ENCODE measurements at regions not wholly inside any gene's neighbourhood (a gene's known extent, or its start where the extent isn't known, plus 50 kb on each side); places are given as distances from the start of the nearest gene placed in this dataset.
A peak's percentile ranks its signal among the peaks of the same experiment; 100 is the strongest.
"Not testable (repeated sequence)": the region's sequence is repeated elsewhere in the genome, so short reads cannot be mapped to it uniquely, and the experiment has no call there.

DNA sequence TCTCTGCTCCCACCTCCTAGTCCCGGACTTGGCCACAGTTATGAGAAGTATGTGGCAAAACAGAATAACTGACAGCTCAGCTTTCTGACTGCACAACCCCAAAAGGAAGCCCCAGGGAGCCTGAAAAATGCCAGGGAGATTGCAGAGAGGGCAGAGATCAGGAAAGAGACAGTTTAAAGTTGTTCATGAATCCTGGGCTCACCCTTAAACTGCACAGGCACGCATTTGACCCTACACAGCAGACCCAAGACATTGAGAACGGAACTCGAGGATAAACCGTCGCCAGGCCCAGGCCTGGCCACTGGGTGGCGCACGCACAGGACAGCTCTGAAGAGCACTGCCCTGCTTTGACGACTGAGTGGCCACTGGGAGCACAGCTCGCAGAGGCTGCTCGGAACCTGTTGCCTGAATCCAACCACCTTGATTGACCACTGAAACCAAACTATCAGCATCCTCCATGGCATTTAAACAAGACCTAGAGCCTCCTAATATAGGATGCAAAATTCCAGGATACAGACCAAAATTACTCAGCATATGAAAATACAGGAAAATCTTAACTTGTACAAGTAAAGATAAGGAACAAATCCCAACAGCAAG is 114.0 kb downstream of the C16orf95 start:
- no peak overlapping the region for H3K4me3 ChIP-seq (ENCODE audit: control insufficient read depth, low read depth, low read length)
- peak; percentile 81 for DNase-seq (ENCODE audit: low read depth)
- TF ChIP-seq CTCF (conservative IDR thresholded peaks at IDR 0.05; ENCODE audit: control insufficient read depth, insufficient read depth, low read depth, low read length): peak; percentile 95

DNA sequence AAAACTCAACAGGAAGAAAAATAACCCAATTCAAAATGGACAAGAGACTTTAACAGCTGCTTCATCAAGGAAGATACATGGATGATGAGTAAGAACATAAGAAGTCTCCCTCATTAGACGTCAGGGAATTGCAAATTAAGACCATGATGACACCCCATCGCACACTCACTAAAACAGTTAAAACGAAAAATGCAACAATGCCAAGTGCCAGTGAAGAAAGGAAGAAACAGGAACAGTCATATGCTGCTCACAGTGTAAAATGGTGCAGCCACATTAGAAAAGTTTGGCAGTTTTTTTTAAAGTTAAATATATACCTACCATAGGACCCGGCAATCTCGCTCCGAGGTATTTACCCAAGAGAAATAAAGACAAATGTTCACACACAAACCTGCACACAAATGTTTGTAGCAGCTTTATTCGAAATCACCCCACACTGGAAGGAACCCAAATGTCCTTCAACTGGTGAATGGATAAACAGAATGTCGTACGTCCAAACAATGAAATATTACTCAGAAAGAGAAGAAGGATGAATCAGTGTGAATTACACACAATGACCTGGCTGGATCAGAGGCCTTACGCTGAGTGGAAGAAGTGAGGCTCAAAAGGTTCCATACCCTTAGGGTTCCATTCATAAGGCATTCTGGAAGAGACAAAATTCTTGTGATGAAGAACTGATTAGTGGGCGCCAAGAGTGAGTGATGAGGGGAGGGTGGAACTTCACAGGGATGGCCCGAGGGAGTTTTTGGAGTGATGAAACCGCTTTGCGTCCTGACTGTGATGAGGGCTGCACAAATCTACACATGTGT is 110.3 kb downstream of the C16orf95 start:
- no peak overlapping the region for H3K4me3 ChIP-seq (ENCODE audit: control insufficient read depth, low read depth, low read length)
- peak; percentile 89 for DNase-seq (ENCODE audit: low read depth)
- no peak for TF ChIP-seq CTCF (conservative IDR thresholded peaks at IDR 0.05; ENCODE audit: control insufficient read depth, insufficient read depth, low read depth, low read length)

GRCh38 chr16:87207509-87207908 is 109.7 kb downstream of the C16orf95 start:
- DNase-seq (ENCODE audit: low read depth): peak; percentile 91
- no peak for TF ChIP-seq CTCF (conservative IDR thresholded peaks at IDR 0.05; ENCODE audit: control insufficient read depth, insufficient read depth, low read depth, low read length)
- no peak overlapping the region for H3K4me3 ChIP-seq (ENCODE audit: control insufficient read depth, low read depth, low read length)

DNA sequence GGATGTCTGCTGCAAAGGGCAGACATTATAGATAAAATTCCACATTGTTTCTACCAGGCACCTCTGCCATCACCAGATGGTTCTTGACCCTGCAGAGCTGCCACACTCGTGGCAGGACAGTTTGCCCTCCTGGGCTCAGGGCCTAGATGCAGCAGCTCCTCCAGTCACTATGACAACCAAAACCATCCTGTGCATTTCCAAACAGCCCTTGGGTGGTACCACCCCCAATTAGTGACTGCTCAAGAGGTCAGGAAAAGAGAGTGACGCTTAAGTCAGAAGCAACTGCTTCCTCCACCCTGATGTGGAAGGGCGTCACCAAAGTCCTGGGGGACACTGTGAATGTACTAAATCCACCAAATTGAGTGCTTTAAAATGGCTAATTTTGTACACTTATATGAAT is 109.2 kb downstream of the C16orf95 start:
- H3K4me3 ChIP-seq (ENCODE audit: control insufficient read depth, low read depth, low read length): no peak overlapping the region
- DNase-seq (ENCODE audit: low read depth): peak; percentile 59
- TF ChIP-seq CTCF (conservative IDR thresholded peaks at IDR 0.05; ENCODE audit: control insufficient read depth, insufficient read depth, low read depth, low read length): no peak

GRCh38 chr16:87208968-87209367 is 108.2 kb downstream of the C16orf95 start:
- not testable (repeated sequence) for H3K4me3 ChIP-seq (ENCODE audit: control insufficient read depth, low read depth, low read length); DNase-seq (ENCODE audit: low read depth)

DNA sequence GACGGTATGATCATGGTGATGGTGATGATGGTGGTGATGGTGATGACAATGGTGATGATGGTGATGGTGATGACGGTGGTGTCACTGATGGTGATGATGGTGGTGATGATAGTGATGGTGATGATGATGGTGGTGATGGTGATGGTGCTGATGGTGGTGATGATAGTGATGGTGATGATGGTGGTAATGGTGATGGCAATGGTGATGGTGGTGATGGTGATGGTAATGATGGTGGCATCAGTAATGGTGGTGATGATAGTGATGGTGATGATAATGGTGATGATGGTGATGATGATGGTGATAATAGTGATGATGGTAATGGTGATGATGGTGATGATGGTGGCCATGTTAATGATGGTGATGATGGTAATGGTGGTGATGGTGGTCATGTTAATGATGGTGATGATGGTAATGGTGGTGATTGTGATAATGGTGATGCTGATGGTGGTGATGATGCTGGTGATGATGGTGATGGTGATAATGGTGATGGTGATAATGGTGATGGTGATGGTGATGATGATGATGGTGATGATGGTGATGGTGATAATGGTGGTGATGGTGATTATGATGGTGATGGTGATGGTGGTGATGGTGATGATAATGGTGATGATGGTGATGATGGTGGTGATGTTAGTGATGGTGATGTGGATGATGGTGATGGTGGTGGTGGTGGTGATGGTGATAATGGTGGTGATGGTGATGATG is 107.2 kb downstream of the C16orf95 start:
- DNase-seq (ENCODE audit: low read depth): no peak
- TF ChIP-seq CTCF (conservative IDR thresholded peaks at IDR 0.05; ENCODE audit: control insufficient read depth, insufficient read depth, low read depth, low read length): no peak

DNA sequence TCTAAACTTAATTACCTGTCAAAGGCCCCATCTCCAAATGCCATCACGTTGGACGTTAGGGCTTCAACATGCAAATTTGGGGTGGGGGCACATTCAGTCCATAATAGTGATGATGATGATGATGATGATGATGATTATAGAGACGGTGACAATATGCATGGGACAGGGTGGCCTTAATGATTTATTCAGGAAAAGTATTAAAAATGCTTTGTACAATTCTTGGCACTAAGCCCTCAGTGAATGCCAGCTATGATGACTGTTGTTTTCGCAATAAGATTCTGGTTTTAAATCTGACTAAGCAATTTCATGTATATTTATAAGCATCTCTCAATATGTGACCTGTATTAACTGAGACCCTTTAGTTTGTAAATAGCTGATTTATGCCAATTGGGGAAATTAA is 106.3 kb downstream of the C16orf95 start:
- peak; percentile 71 for DNase-seq (ENCODE audit: low read depth)
- H3K4me3 ChIP-seq (ENCODE audit: control insufficient read depth, low read depth, low read length): no peak overlapping the region

More for the DNA sequence above, 107.2 kb downstream of the C16orf95 start:
- no peak overlapping the region for H3K4me3 ChIP-seq (ENCODE audit: control insufficient read depth, low read depth, low read length)

More for the DNA sequence above, 106.3 kb downstream of the C16orf95 start:
- TF ChIP-seq CTCF (conservative IDR thresholded peaks at IDR 0.05; ENCODE audit: control insufficient read depth, insufficient read depth, low read depth, low read length): no peak

All from fibroblast of mammary gland (primary cell).